ENCODE measurements at regions not wholly inside any gene's neighbourhood (a gene's known extent, or its start where the extent isn't known, plus 50 kb on each side); places are given as distances from the start of the nearest gene placed in this dataset.
"Not testable (repeated sequence)": the region's sequence is repeated elsewhere in the genome, so short reads cannot be mapped to it uniquely, and the experiment has no call there.

DNA sequence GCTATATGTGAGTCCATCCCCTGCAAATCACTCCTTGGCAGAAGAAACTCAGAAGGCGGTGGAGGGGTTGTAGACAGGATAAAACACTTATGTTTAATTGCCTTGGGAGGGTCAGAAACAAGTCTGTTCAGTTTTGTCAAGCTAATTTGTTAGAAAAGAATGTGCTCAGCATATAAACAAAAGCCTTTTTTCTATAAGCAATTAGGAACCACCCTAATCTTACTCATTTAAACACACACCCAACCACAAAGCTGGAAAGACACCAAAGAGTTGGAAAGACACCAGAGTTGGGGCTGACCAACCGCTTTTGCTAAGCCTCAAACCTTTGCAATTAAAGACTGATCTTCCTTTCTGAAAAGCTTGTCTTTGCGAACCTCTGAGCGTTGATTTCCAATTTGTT, 439.2 kb upstream of the ERCC4 start:
- no peak for DNase-seq

DNA sequence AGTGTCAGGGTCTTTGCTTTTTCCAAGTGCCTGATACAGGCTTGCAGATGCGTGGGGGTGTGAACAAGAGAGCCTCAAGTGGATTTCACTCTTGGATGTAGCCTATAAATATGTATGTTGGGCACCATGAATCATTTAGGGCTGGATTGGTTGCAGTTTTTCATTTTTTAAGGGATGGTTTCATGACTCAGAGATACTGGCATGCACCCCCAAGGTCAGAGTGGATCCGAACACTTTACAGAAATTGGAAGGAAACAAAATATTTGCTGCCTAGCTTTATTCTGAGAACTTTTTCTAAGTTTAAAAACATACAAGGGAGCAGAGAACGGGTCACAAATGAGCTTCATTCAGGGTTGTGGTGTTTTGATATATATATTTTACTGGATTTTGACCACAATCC, 436.8 kb upstream of the ERCC4 start:
- no peak for DNase-seq

DNA sequence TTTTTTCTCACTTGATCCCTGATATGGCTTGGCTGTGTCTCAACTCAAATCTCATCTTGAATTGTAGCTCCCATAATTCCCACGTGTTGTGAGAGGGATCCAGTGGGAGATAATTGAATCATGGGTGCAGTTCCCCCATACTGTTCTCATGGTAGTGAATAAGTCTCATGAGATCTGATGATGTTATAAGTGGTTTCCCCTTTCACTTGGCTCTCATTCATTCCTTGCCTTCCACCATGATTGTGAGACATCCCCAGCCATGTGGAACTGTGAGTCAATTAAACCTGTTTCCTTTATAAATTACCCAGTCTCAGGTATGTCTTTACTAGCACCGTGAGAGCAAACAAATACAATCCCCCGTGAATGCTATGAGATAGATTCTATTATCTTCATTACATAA, 430.5 kb upstream of the ERCC4 start:
- not testable (repeated sequence) for DNase-seq

DNA sequence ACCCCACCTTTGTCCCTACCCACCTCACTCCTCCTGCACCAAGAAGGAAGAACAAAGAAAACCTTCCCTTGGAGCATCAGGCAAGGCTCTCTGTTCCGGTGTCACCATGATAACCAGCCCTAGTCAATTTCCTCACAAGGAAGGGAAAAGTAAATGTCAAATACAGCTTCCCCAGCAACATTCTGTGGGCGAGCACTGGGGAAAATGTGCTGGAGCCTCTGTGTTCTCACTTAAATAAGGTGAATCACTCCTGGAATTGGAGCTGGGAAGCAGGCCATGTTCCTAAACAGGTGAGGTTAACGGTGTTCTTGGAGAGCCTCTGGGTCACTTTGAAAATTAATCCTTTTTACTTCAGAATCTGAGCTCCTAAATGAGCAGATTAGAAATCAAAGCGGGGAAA, 427.9 kb upstream of the ERCC4 start:
- DNase-seq = no peak

DNA sequence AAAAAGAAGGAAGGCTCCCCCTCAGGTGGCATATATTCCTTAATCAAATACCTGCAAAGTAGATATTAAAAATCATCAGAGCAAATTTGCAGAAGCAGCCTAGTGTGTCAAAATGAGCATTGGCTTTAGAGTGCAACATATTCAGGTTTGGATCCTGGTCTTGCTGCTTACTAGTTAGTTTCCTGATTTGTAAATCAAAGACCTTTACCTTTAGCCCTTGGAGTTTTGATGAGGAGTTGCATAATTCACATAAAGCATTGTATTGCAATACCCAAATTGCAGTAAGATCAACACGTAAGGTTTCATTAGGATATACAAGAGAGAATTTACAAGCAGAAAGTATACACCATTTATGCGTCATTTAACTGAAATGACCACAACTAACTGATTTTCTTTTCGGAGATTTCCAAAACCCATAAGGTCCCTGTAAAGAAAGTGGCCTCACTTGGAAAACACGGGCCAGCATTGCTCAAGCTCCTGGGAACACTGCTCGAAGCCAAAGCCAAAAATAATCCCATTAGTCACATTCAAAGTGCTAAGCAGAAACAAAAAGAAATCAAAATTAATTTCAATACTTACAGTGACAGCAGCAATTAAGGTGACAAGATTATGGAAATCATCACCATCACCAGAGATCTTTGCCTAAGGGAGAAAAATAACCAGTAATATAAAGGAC, 415.9 kb upstream of the ERCC4 start:
- DNase-seq = no peak

DNA sequence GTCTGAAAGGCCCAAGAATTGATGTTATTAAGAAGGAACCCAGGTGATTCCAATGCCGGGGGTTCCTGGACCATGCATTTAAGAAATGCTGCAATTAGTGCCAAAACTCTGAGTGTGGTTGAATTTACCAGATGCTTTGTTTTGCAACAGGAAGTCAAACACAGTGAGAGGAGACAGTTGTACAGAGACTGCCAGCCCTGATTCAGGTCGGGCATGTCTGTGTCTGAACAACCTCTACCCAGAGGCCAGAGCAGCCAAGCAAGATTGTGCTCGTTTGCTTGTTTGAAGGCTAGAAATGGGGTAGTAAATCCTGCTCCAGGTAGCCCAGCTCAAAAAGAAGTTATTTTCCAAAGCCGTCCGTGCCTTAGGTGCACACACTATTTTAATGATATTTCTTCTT, 412.4 kb upstream of the ERCC4 start:
- no peak for DNase-seq

DNA sequence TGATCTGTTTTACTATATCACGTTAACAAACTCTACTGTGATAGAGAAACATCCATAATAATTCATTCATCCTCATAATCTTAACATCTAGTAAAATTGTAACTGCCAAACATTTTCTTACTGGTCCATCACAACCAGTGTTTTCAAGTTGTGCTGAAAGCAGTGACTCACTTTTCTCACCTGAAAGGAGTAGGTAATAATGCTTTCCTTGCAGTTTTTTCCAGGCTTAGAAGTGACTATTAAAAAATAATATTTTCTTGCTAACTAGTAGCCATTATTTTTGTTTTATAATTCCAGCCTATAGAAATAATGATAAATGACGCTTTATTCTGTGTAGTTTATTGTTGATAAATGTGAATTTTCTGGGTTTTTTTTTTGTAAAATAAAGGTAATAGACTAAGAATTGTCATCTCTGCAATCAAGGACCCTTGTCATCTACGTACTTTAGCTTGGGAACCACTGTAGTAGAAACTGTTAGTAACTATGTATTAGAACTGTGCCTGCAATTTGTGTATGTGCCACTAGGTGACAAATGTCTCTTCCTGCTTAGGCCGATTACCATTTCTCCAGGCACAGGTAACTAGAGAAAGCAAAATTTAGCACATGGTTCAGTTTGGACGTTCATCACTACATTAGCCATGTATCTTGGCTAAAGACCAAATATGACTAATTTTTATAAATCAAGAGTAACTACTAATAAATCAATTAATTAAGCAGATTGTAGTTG, 409.4 kb upstream of the ERCC4 start:
- no peak for DNase-seq

DNA sequence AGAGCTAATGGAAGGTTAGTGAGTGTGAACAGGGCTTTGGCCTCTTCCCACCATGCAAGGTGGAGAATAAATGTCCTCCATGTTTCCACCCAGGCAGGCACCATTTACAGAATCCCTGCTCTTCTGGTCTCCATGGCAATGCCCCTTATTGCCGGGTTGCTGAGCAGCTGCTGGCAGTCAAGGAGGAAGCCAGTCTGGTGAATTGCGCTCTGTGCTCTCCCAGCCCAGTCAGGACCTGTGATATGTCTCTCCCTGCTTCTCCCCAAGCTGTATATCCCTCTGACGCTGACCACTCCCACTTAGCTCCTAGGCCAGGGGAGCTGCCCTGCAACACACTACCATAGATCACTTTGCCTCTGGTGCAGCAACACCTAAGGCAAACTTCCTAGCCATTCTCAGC, 402.1 kb upstream of the ERCC4 start:
- no peak for DNase-seq

DNA sequence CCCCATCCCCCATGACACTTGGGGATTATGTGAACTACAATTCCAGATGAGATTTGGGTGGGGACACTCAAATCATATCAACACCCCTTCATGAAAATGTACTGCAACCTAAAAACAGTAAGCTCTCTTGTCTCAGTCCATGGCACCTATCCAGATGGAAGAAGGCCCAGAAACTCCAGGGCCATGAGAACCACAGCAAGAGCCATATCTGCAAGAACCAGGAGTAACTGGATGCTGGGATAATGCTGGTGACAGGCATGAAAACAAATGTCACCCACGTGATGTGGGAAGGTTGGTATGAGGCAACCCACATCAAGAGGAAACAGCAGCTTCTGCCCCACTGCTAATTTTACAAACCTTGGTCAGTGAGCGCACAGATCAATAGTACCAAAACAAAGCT, 400.1 kb upstream of the ERCC4 start:
- DNase-seq = no peak

DNA sequence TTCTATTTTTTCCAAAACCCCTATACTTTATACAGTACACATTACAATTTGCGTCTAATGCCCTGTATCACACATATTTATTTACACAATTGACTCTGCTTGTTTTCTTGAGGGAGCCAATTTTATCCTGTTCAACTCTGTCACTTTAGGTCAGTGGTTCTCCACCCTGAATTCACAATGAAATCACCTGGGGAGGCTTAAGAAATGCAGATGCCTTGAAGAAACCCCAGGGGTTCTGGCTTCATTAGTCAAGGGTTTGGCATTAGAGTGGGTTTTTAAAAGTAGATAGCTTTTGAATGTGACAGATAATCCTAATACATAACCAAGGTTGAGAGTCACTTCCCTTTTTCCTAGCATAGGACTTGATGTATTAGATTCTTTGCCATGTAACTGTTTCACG, 398.6 kb upstream of the ERCC4 start:
- DNase-seq = no peak

DNA sequence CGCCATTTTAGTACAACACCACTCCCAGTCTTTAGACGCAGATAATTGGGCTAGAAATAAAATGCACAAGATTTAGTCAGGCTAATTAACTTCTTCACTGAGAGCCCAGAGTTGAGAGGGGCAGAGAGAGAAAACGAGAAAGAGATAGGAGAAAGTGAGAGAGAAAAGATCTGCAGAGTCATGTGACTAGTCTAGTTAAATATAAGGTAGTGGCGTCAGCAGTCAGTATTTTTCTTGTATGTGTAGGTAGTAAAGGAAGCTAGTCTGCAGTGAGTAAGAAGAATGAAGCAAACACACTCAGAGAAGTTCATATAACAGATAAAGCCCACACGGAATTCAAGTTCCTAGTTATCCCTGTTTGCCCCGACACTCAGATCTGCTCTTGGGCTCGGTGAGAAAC, 392.6 kb upstream of the ERCC4 start:
- no peak for DNase-seq

DNA sequence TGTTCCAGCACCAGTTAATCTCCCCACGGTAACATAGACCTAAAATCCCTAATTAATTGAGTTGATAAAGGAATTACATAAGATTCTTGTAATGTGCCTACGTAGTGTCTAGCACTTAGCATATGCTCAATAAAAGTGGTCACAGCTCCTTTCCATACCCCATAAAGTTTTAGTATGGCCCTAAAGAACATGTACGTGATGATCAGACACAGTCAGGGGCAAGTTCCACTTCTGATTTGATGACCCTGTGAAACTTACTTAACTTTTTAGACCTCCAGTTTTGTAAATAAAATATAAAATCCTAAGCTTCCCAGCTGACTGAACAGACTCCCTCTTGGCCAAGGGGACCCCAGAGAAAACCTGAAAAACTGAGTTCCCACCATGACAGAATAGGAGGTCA, 391.3 kb upstream of the ERCC4 start:
- DNase-seq = no peak

DNA sequence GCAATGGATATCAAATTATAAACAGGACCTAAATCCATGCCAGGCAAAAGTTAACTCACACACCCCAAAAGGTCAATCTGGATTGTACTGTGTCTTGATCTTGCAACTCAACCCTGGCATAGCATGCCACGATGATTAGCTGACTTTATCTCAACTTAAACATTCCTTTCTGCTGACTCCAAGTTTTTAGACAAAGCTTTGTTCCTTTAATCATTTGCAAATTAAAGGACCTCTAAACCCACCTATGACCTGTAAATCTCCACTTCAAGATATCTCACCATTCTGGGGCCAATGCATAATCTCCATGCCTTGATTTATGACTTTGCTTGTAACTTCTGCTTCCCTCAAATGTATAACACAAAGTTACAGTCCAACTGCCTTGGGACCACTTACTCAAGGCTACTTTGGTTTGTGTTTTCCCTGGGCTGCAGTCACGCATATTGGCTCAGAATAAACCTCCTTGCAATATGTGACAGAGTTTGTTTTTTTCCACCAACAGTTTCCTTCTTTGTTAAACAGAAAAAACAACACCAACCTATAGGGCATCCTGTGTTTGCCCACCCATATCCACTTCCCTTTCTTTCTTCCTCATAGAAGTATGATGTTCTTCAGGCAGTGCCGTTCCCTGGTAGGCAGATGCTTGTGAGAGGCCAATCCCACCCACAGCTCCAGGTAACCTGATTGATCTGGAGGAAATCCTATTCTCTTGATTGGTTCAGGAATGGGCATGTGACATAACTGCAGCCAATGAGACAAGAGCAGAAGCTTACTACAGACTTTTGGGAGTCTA, 390.6 kb upstream of the ERCC4 start:
- no peak for DNase-seq

DNA sequence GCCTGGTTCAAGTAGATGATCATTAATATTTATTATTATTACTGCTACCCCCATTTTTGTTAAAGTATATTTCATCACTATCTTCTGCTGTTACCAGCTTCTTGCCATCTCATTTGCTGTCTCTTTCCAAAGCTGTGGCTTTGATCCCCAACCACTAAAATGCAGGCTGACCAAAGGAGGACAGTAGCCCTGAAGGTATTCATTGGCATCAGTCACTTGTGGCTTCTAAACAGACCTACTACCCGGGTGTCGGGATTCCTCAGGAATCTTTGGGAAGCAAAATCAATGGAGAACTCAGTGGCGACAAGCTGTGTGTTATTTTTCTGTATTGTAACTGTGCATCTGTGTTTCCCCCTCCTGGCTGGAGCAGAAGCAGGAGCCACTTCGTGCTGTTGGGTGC, 379.2 kb upstream of the ERCC4 start:
- no peak for DNase-seq

DNA sequence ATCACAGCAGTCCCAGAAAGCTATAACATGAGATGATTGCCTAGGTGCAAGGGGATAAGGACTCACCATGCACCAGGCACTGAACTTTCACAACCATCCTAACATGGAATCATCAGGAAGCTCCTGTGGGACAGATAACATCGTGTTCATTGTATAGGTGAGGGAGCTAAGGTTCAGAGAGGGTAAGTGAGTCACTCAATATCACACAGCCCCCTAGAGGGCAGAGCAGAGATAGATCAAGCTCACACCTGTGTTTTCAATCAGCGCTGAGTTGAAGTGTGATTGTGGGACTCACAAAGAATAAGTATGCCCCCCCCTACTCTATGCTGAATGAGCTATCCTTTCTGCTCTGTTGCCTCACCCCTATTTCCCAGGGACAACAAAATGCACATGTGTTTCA, 377.7 kb upstream of the ERCC4 start:
- DNase-seq = no peak

DNA sequence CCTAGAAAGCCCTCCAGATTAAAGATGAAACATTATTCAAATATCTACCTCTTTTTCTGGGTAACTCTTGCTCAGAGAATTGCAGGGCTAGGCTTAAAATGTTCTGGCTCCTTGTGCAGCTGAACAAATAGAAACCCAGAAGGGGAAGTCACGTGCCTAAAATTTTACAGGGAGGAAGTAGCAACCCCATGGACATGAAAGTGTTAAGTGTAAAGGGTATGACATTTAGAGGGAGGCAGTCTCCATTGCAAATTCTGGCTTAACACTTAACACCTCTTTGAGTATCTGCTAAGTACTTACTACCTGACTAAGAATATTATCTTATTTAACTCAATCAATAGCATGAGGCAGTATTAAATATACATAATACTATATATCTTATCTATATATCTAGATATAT, 376.1 kb upstream of the ERCC4 start:
- DNase-seq = no peak

DNA sequence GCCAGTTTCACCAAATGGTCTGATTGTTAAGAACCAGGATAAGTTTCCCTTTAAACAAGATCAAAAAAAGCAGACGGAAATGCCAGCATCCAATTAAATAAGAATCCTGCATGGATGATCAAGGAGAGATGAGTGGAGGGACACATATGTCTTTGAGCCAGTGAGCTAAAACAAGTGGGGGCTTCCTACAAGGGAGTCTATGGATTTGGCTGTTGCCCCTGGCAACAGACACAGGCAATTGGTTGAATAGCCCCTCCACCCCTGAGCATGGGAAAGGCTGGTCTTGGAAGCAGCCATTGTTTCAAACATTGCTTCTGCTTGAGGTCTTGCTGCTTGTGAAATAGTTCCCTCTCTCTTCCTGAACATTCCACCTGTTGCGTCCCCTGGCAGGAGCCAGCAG, 374.7 kb upstream of the ERCC4 start:
- no peak for DNase-seq

DNA sequence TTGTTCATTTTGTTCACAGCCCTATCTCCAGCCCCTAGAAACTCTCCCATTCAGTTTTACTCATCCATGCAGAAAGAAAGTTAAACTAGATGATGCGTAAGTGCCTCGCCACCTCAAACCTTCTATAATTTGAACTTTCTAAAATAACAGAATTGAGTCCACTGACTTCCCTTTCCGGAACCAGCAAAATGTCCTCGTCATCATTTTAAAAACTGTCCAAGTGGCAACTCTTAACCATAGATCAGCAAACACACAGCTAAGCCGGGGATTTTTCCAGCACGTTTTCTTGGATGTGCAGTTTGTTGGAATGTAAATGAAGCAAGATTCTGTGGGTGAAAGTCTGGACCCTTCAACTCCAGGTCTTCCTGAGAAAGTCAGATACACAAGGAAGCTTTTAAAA, 369.7 kb upstream of the ERCC4 start:
- no peak for DNase-seq

DNA sequence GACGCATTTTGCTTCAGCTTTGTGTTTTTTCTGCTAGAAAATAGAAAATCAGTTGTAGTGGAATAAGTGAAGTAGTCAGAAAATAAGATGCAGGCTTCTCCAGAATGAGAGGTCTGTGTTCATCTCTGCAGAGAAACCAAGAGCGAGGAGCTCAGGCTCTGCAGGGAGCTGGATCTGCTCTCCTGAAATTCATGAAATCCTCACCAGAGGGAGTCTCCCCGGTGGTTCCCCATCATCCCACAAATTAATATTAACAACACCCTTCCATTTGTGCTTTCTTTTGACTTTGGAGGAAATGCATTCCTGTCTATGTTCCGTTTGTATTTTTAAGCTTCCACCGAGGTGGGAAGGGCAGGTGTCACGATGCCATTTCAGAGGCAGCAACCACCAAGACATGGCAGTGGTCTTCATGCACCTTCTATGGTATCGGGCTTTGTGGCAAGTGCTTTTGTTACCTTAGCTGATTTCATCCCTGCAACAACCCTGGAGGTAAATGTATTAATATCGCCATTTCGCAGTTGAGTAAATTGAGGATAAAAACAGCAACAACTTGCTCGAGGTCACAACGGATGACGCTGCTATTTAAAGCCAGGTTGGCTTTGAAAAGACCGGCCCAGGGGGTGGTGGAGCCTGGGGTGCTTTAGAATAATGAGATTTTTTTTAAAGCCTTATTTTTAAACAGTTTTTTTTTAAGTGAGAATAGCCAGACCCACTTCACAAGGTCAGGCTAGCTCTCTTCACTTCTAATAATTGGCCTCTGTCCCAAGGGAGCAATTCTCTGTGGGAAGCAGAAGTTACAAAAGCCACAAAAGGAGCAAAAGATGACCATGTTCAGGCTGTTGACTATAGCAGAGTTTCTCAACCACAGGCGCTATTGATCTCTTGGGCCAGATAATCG, 367.6 kb upstream of the ERCC4 start:
- DNase-seq = no peak

DNA sequence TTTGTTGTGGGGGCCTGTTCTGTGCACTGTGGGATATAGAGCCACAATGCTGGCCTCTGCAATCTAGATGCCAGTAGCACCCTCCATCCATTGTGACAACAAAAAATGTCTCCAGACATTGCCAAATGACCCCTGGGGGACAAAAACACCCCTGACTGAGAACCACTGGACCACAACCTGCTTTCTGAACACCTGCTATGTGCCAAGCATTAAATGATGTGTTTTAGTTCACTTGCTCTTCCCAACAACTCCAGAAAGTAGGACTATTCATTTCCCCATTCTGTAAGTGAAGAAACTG, 367.0 kb upstream of the ERCC4 start:
- DNase-seq = no peak

DNA sequence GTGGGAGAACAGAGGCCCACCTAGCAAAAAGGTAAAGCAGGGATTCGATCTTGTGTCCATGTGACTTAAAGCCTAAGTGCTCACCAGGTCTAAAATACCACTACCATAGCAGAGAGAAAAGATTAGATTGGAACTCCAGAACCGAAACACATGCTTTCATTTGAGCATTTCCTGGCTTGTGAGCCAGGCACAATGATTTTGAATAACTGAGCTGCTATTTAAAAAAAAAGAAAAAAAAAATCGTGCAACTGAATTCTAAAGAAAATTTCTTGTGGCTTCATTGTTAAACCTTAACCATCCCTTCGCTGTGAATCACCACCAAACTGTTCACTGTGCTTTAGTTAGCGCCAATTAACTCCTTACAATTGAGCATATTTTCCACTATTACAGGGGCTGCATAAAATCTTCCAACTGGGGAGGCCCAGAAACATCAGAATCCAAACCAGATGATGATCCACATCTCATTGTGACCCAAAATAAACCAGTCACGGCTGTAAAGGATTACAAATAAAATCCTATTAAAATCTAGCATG, 366.4 kb upstream of the ERCC4 start:
- DNase-seq = no peak

DNA sequence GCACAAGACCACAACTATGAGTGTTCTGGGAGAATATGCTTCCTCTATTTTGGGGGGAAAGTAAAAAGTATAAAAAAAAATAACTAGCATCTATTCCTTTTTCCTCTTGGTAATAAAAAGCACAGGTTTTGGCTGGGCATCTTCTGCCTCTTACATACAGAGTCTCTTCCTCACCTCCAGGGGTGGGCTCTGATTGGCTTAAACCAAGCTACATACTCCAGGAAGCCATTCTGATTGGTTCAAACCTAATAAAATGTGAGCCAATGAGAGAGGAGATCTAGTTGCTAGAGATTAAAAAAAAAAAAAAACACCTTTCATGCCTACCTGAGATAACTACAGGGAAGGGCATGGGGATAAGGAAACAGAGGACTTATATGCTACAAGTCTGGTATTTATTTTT, 365.9 kb upstream of the ERCC4 start:
- DNase-seq = no peak

DNA sequence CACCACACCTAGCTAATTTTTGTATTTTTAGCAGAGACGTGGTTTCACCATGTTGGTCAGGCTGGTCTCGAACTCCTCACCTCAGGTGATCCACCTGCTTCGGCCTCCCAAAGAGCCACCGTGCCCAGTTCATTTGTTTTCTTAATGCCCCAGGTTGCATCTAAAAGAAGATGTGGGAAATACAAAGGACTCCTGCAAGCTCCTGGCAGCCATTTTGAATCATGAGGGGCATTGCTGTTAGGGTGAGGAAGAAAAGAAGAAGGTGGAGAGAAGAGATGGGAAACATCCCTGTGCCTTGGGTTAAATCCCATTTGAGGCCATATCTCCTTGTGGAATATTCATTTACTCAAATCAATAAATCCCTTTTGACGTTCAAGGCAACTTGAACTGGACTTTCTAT, 365.3 kb upstream of the ERCC4 start:
- DNase-seq = no peak
